HG02870 (cell line): ENCODE measurements at regions not wholly inside any gene's neighbourhood (a gene's known extent, or its start where the extent isn't known, plus 50 kb on each side); places are given as distances from the start of the nearest gene placed in this dataset.
"Not testable (repeated sequence)": the region's sequence is repeated elsewhere in the genome, so short reads cannot be mapped to it uniquely, and the experiment has no call there.

ENCODE experiments used
- ATAC-seq: cut with Tn5 transposase; IDR thresholded peaks from one replicate; pipeline ENCODE4 v1.9.1; 2021; ENCODE audit warnings: mild to moderate bottlenecking, moderate library complexity; ENCODE audit not compliant: unreplicated experiment

- ATAC-seq, result no peak
These were observed 54.5 kb upstream of the PRKD1 start for GRCh38 chr14:29982171-29982570.

GRCh38 chr14:29982993-29983392 lies 55.3 kb upstream of the PRKD1 start:
- ATAC-seq, result no peak

GRCh38 chr14:29990344-29990857 lies 62.8 kb upstream of the PRKD1 start:
- not testable (repeated sequence) for ATAC-seq

- ATAC-seq, result no peak
These were observed 63.3 kb upstream of the PRKD1 start for GRCh38 chr14:29990993-29991392.

- ATAC-seq, result no peak
These were observed 65.5 kb upstream of the PRKD1 start for GRCh38 chr14:29993143-29993542.

- no peak for ATAC-seq
These were observed 71.4 kb upstream of the PRKD1 start for GRCh38 chr14:29999013-29999539.

- no peak for ATAC-seq
These were observed 75.2 kb upstream of the PRKD1 start for GRCh38 chr14:30002859-30003258.

- no peak for ATAC-seq
These were observed 77.6 kb upstream of the PRKD1 start for GRCh38 chr14:30005114-30005808.

- no peak for ATAC-seq
These were observed 79.0 kb upstream of the PRKD1 start for GRCh38 chr14:30006695-30007094.

- no peak for ATAC-seq
These were observed 87.8 kb upstream of the PRKD1 start for GRCh38 chr14:30015489-30015888.

GRCh38 chr14:30016002-30016401 lies 88.4 kb upstream of the PRKD1 start:
- no peak for ATAC-seq

GRCh38 chr14:30017370-30017993 lies 89.8 kb upstream of the PRKD1 start:
- ATAC-seq, result no peak

GRCh38 chr14:30020271-30020670 lies 92.6 kb upstream of the PRKD1 start:
- no peak for ATAC-seq

- no peak for ATAC-seq
These were observed 93.0 kb upstream of the PRKD1 start for GRCh38 chr14:30020687-30021086.

- ATAC-seq, result not testable (repeated sequence)
These were observed 95.7 kb upstream of the PRKD1 start for GRCh38 chr14:30023350-30023749.

GRCh38 chr14:30034152-30034551 lies 106.5 kb upstream of the PRKD1 start:
- ATAC-seq, result no peak

- ATAC-seq, result no peak
These were observed 107.7 kb upstream of the PRKD1 start for GRCh38 chr14:30035361-30035760.

- ATAC-seq, result no peak
These were observed 118.1 kb upstream of the PRKD1 start for GRCh38 chr14:30045720-30046119.

- no peak for ATAC-seq
These were observed 125.5 kb upstream of the PRKD1 start for GRCh38 chr14:30053103-30053502.

GRCh38 chr14:30054201-30054600 lies 126.6 kb upstream of the PRKD1 start:
- no peak for ATAC-seq

GRCh38 chr14:30058401-30058800 lies 130.8 kb upstream of the PRKD1 start:
- ATAC-seq, result no peak

- no peak for ATAC-seq
These were observed 136.1 kb upstream of the PRKD1 start for GRCh38 chr14:30063746-30064145.
